HCT116 (cell line): ENCODE measurements at regions not wholly inside any gene's neighbourhood (a gene's known extent, or its start where the extent isn't known, plus 50 kb on each side); places are given as distances from the start of the nearest gene placed in this dataset.

ENCODE experiments used
- ATAC-seq: fragments of 200-7000 bp; cut with Tn5 transposase; 2 replicates; pipeline ENCODE4 v1.9.1; 2020; ENCODE audit warnings: mild to moderate bottlenecking, moderate library complexity
- BruUV-seq: library from RNA; stranded (reverse); fragments of 400-500 nt; replicated peaks from 2 replicates; lab custom pipeline; 2021; lab: Mats Ljungman, UMichigan
- CTCF ChIA-PET: fragments of 300-600 bp; sonication (Branson Sonifier 250); formaldehyde crosslinking; loops from one replicate; lab custom pipeline; 2021; ENCODE audit warnings: antibody characterized with exemption; lab: Charles Lee
- POLR2A ChIA-PET: fragments of 300-600, 350-600 bp; sonication (Branson Sonifier 250); formaldehyde crosslinking; loops from one replicate; lab custom pipeline; 2021; ENCODE audit warnings: antibody characterized with exemption; lab: Charles Lee
- RAD21 ChIA-PET, 2 experiments: fragments of 300-600 bp; sonication (Branson Sonifier 250); formaldehyde crosslinking; loops; one replicate each; lab custom pipeline; 2023; ENCODE audit warnings: low total read pairs in 2 of 2; ENCODE audit not compliant: uncharacterized antibody in 2 of 2, unreplicated experiment in 2 of 2, low non-redundant PET in 1 of 2; lab: Charles Lee
- DNase-seq: peaks from one replicate; pipeline ENCODE4 v3.0.0-alpha.2; 2010; ENCODE audit warnings: low read depth, low spot score
- H2AFZ ChIP-seq: fragments of 200-600 bp; shearing (Covaris generic), sonication (generic); 2 replicates; pipeline ENCODE4 v1.6.1; 2017; ENCODE audit warnings: low read depth, mixed run types, mixed read lengths, antibody characterized with exemption, low read length; ENCODE audit not compliant: poor library complexity, severe bottlenecking
- H3K27ac ChIP-seq: 2 replicates; pipeline ENCODE4 v1.5.1; 2012; ENCODE audit warnings: low read depth, low read length
- H3K27me3 ChIP-seq: fragments of 200-600 bp; sonication (generic); 2 replicates; pipeline ENCODE4 v1.6.1; 2016; ENCODE audit warnings: mixed run types, low read length, mixed read lengths; ENCODE audit not compliant: insufficient read depth
- H3K36me3 ChIP-seq, 2 experiments: fragments of 200-500 bp in 1 of 2; fragments of 200-600 bp in 1 of 2; sonication (Bioruptor generic) in 1 of 2; sonication (generic) in 1 of 2; 2 replicates each; pipeline versions ENCODE4 v1.5.1 to v1.6.1; 2014 to 2016; ENCODE audit warnings: low read length in 2 of 2, inconsistent platforms in 1 of 2, mixed read lengths in 1 of 2, mixed run types in 1 of 2; ENCODE audit not compliant: insufficient read depth in 2 of 2, control insufficient read depth in 1 of 2
- H3K4me1 ChIP-seq, 2 experiments: fragments of 200-600 bp in 1 of 2; sonication (generic) in 1 of 2; 2 replicates each; pipeline versions ENCODE4 v1.5.1 to v1.6.1; 2012 to 2017; ENCODE audit warnings: low read length in 2 of 2, inconsistent platforms in 1 of 2, mild to moderate bottlenecking in 1 of 2, mixed read lengths in 1 of 2, mixed run types in 1 of 2, moderate library complexity in 1 of 2; ENCODE audit not compliant: insufficient read depth in 2 of 2, control insufficient read depth in 1 of 2
- H3K4me2 ChIP-seq: fragments of 200-600 bp; sonication (generic); 2 replicates; pipeline ENCODE4 v1.6.1; 2017; ENCODE audit warnings: mixed run types, low read length, mixed read lengths
- H3K4me3 ChIP-seq, 2 experiments: fragments of 200-600 bp in 1 of 2; sonication (generic) in 1 of 2; replicated peaks in 1 of 2; 2 replicates each; pipeline ENCODE4 v1.5.1; 2011 to 2016; ENCODE audit warnings: low read length in 2 of 2, control low read depth in 1 of 2, low read depth in 1 of 2, mild to moderate bottlenecking in 1 of 2, mixed read lengths in 1 of 2, mixed run types in 1 of 2
- H3K79me2 ChIP-seq: fragments of 200-600 bp; sonication (generic); 2 replicates; pipeline ENCODE4 v1.6.1; 2017; ENCODE audit warnings: mild to moderate bottlenecking, mixed run types, low read length, moderate library complexity, mixed read lengths; ENCODE audit not compliant: insufficient read depth
- H3K9ac ChIP-seq: fragments of 200-600 bp; sonication (generic); 2 replicates; pipeline ENCODE4 v1.6.1; 2016; ENCODE audit warnings: low read length, mixed read lengths
- H3K9me2 ChIP-seq: fragments of 200-600 bp; sonication (generic), shearing (Covaris generic); 2 replicates; pipeline ENCODE4 v1.6.1; 2017; ENCODE audit warnings: mixed run types, mild to moderate bottlenecking, moderate library complexity; ENCODE audit not compliant: insufficient read depth
- H3K9me3 ChIP-seq, 2 experiments: fragments of 200-500 bp in 1 of 2; fragments of 200-600 bp in 1 of 2; sonication (Bioruptor generic) in 1 of 2; sonication (generic) in 1 of 2; 2 replicates each; pipeline ENCODE4 v1.6.1; 2014 to 2017; ENCODE audit warnings: low read length in 2 of 2, mixed read lengths in 2 of 2, inconsistent platforms in 1 of 2, low read depth in 1 of 2, mild to moderate bottlenecking in 1 of 2, mixed run types in 1 of 2, moderate library complexity in 1 of 2; ENCODE audit not compliant: control insufficient read depth in 1 of 2, insufficient read depth in 1 of 2
- H4K20me1 ChIP-seq: fragments of 200-600 bp; sonication (generic), shearing (Covaris generic); 2 replicates; pipeline ENCODE4 v1.6.1; 2017; ENCODE audit warnings: mixed run types, mild to moderate bottlenecking, moderate library complexity; ENCODE audit not compliant: insufficient read depth
- EGR1 ChIP-seq: IDR thresholded peaks from 2 replicates; pipeline ENCODE4 v1.6.1; 2012; ENCODE audit warnings: low read depth
- EZH2phosphoT487 ChIP-seq: fragments of 200-600 bp; IDR thresholded peaks from 2 replicates; pipeline ENCODE4 v1.6.1; 2018; ENCODE audit warnings: antibody characterized with exemption, borderline replicate concordance
- POLR2AphosphoS5 ChIP-seq: IDR thresholded peaks from 2 replicates; pipeline ENCODE4 v1.6.1; 2011; ENCODE audit warnings: mild to moderate bottlenecking, low read depth, low read length, moderate library complexity
- RAD21 ChIP-seq: IDR thresholded peaks from 2 replicates; pipeline ENCODE4 v1.6.1; 2012; ENCODE audit warnings: low read depth, mild to moderate bottlenecking
- intact Hi-C: fragments of 100-400 bp; cut with micrococcal nuclease; formaldehyde crosslinking; loops from 2 replicates; pipeline ENCODE4 v1.10.0; 2022
- TF ChIP-seq, protein P1 (sequence below): IDR thresholded peaks from 2 replicates; pipeline ENCODE4 v1.6.1; 2012; ENCODE audit warnings: low read depth
- TF ChIP-seq, protein P2 (sequence below): IDR thresholded peaks from 2 replicates; pipeline ENCODE4 v1.6.1; 2012
- TF ChIP-seq, protein P3 (sequence below): IDR thresholded peaks from 2 replicates; pipeline ENCODE4 v1.6.1; 2011; ENCODE audit warnings: mild to moderate bottlenecking, low read length, moderate library complexity; ENCODE audit not compliant: insufficient replicate concordance; ENCODE audit errors: extremely low read depth

DNA sequence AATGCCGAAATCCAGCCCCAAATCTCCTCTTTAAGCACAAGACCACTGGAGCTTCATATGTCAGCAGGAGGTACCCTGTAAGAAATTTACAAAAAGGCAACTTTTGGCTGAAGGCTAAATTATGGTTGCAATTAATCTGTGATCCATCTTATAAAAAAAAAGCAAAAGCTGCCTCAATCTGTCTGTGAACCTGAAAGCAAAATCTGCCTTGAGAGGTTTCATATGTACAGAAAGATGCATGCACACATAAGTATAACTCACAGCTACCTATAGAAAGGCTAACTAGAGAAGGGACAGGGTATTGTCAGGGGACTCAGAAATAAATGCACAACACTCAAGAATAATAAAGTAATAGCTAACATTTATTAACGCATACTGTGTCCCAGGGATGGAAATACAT lies 964.2 kb upstream of the ADGRL2 start:
- DNase-seq, result no peak
- Histone ChIP-seq H3K79me2 (no peaks in the 10 kb centered on the region), H3K27me3 (no peaks in the 10 kb centered on the region), H3K27ac (no peak overlapping the region), H3K4me2 (no peak overlapping the region), H3K9me2 (no peaks in the 10 kb centered on the region), H3K9ac (no peak overlapping the region), H3K36me3 (no peaks in the 10 kb centered on the region), H3K4me1 (no peaks in the 10 kb centered on the region), H3K4me3 (no peak overlapping the region), H4K20me1 (no peaks in the 10 kb centered on the region), H2AFZ (no peak overlapping the region), H3K9me3 (no peaks in the 10 kb centered on the region; a peak in 1 of 4 replicates)
- intact Hi-C loops, result no loop called here
- RAD21 ChIA-PET, result no interaction called here
- CTCF ChIA-PET, result no interaction called here
- ATAC-seq, result no peak
- BruUV-seq, result no TSS peak
- POLR2A ChIA-PET, result no interaction called here
- TF ChIP-seq POLR2AphosphoS5, result no peak
- no peak for TF ChIP-seq RAD21
- TF ChIP-seq, protein P1, sequence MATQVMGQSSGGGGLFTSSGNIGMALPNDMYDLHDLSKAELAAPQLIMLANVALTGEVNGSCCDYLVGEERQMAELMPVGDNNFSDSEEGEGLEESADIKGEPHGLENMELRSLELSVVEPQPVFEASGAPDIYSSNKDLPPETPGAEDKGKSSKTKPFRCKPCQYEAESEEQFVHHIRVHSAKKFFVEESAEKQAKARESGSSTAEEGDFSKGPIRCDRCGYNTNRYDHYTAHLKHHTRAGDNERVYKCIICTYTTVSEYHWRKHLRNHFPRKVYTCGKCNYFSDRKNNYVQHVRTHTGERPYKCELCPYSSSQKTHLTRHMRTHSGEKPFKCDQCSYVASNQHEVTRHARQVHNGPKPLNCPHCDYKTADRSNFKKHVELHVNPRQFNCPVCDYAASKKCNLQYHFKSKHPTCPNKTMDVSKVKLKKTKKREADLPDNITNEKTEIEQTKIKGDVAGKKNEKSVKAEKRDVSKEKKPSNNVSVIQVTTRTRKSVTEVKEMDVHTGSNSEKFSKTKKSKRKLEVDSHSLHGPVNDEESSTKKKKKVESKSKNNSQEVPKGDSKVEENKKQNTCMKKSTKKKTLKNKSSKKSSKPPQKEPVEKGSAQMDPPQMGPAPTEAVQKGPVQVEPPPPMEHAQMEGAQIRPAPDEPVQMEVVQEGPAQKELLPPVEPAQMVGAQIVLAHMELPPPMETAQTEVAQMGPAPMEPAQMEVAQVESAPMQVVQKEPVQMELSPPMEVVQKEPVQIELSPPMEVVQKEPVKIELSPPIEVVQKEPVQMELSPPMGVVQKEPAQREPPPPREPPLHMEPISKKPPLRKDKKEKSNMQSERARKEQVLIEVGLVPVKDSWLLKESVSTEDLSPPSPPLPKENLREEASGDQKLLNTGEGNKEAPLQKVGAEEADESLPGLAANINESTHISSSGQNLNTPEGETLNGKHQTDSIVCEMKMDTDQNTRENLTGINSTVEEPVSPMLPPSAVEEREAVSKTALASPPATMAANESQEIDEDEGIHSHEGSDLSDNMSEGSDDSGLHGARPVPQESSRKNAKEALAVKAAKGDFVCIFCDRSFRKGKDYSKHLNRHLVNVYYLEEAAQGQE, result no peak

DNA sequence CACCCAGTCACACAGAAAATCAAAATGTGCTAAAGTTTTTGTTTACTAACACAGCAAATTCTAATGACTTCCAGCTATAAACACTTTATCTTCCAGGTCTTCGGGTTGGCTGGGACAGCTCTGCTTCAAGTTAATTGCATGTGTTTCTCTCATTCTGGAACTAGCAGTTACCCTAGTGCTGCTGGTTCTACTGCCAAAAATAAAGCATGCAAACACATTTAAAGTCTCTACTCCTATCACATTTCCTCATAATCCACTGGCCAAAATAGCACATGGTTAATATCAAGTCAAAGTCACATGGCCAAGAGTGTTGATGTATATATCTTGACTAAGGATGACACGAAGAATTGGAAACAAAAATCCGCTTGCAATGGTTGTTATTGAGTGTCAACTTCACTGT lies 973.1 kb upstream of the ADGRL2 start:
- H3K9ac ChIP-seq, result no peak overlapping the region
- H3K4me2 ChIP-seq, result no peak overlapping the region
- no peaks in the 10 kb centered on the region for H3K9me2 ChIP-seq
- no peak overlapping the region for H3K27ac ChIP-seq
- no TSS peak for BruUV-seq
- no peaks in the 10 kb centered on the region for H3K27me3 ChIP-seq
- CTCF ChIA-PET, result no interaction called here
- RAD21 ChIA-PET, result no interaction called here
- H4K20me1 ChIP-seq, result no peaks in the 10 kb centered on the region
- POLR2A ChIA-PET, result no interaction called here
- no peak overlapping the region for H3K4me3 ChIP-seq
- DNase-seq (no peak), ATAC-seq (no peak)
- H3K36me3 ChIP-seq, result no peaks in the 10 kb centered on the region
- H3K9me3 ChIP-seq, result no peaks in the 10 kb centered on the region; a peak in 1 of 4 replicates
- intact Hi-C loops, result no loop called here
- H3K4me1 ChIP-seq, result no peaks in the 10 kb centered on the region
- no peak for TF ChIP-seq EZH2phosphoT487
- TF ChIP-seq EGR1, result no peak
- no peak for TF ChIP-seq RAD21
- TF ChIP-seq, protein P2, sequence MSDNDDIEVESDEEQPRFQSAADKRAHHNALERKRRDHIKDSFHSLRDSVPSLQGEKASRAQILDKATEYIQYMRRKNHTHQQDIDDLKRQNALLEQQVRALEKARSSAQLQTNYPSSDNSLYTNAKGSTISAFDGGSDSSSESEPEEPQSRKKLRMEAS, result no peak
- TF ChIP-seq, protein P3, sequence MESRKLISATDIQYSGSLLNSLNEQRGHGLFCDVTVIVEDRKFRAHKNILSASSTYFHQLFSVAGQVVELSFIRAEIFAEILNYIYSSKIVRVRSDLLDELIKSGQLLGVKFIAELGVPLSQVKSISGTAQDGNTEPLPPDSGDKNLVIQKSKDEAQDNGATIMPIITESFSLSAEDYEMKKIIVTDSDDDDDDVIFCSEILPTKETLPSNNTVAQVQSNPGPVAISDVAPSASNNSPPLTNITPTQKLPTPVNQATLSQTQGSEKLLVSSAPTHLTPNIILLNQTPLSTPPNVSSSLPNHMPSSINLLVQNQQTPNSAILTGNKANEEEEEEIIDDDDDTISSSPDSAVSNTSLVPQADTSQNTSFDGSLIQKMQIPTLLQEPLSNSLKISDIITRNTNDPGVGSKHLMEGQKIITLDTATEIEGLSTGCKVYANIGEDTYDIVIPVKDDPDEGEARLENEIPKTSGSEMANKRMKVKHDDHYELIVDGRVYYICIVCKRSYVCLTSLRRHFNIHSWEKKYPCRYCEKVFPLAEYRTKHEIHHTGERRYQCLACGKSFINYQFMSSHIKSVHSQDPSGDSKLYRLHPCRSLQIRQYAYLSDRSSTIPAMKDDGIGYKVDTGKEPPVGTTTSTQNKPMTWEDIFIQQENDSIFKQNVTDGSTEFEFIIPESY, result no peak
- H2AFZ ChIP-seq, result no peak overlapping the region
- H3K79me2 ChIP-seq, result no peaks in the 10 kb centered on the region
